LoVo (cell line): ENCODE measurements at regions not wholly inside any gene's neighbourhood (a gene's known extent, or its start where the extent isn't known, plus 50 kb on each side); places are given as distances from the start of the nearest gene placed in this dataset.
A peak's percentile ranks its signal among the peaks of the same experiment; 100 is the strongest.

Experiments used
- DNase-seq: peaks from one replicate; pipeline ENCODE4 v3.0.0-alpha.2; 2016; ENCODE audit warnings: low spot score

GRCh38 chr3:84073664-84074063 lies 885.1 kb upstream of the CADM2 start:
- no peak for DNase-seq

GRCh38 chr3:84074767-84075166 lies 884.0 kb upstream of the CADM2 start:
- no peak for DNase-seq

- DNase-seq = no peak
These were observed 881.3 kb upstream of the CADM2 start for GRCh38 chr3:84077479-84077878.

GRCh38 chr3:84082726-84083125 lies 876.1 kb upstream of the CADM2 start:
- DNase-seq = no peak

GRCh38 chr3:84092907-84093306 lies 865.9 kb upstream of the CADM2 start:
- DNase-seq = no peak

GRCh38 chr3:84096188-84096587 lies 862.6 kb upstream of the CADM2 start:
- DNase-seq = no peak

GRCh38 chr3:84100861-84101260 lies 857.9 kb upstream of the CADM2 start:
- DNase-seq = no peak

GRCh38 chr3:84108442-84108971 lies 850.3 kb upstream of the CADM2 start:
- peak; percentile 12 for DNase-seq

GRCh38 chr3:84109911-84110310 lies 848.9 kb upstream of the CADM2 start:
- no peak for DNase-seq

GRCh38 chr3:84110787-84111186 lies 848.0 kb upstream of the CADM2 start:
- DNase-seq = no peak

GRCh38 chr3:84125201-84125721 lies 833.5 kb upstream of the CADM2 start:
- DNase-seq = no peak

- no peak for DNase-seq
These were observed 833.0 kb upstream of the CADM2 start for GRCh38 chr3:84125760-84126159.

- DNase-seq = no peak
These were observed 832.6 kb upstream of the CADM2 start for GRCh38 chr3:84126160-84126559.

- no peak for DNase-seq
These were observed 830.8 kb upstream of the CADM2 start for GRCh38 chr3:84128024-84128423.

GRCh38 chr3:84136425-84136824 lies 822.4 kb upstream of the CADM2 start:
- no peak for DNase-seq

GRCh38 chr3:84140631-84141030 lies 818.2 kb upstream of the CADM2 start:
- no peak for DNase-seq

- DNase-seq = no peak
These were observed 817.2 kb upstream of the CADM2 start for GRCh38 chr3:84141571-84141970.

- DNase-seq = no peak
These were observed 793.5 kb upstream of the CADM2 start for GRCh38 chr3:84165328-84165727.

GRCh38 chr3:84175449-84175848 lies 783.3 kb upstream of the CADM2 start:
- DNase-seq = no peak

- no peak for DNase-seq
These were observed 773.9 kb upstream of the CADM2 start for GRCh38 chr3:84184937-84185336.

- DNase-seq = no peak
These were observed 764.8 kb upstream of the CADM2 start for GRCh38 chr3:84194029-84194428.

- DNase-seq = no peak
These were observed 749.3 kb upstream of the CADM2 start for GRCh38 chr3:84209474-84209873.

GRCh38 chr3:84223512-84223911 lies 735.3 kb upstream of the CADM2 start:
- DNase-seq = no peak

GRCh38 chr3:84224262-84224661 lies 734.5 kb upstream of the CADM2 start:
- no peak for DNase-seq

- no peak for DNase-seq
These were observed 722.5 kb upstream of the CADM2 start for GRCh38 chr3:84236261-84236660.
